ENCODE measurements at regions not wholly inside any gene's neighbourhood (a gene's known extent, or its start where the extent isn't known, plus 50 kb on each side); places are given as distances from the start of the nearest gene placed in this dataset.

- TF ChIP-seq HOMEZ (CRISPR knock-in tag; IDR thresholded peaks at IDR 0.05; ENCODE audit: low read depth) = no peak
Observed at GRCh38 chr13:58620176-58620575, 988.6 kb downstream of the PCDH17 start (continued).

GRCh38 chr13:58625703-58626389 lies 994.3 kb downstream of the PCDH17 start:
- POLR2A ChIA-PET = no interaction called here
- no peak overlapping the region for H3K4me3 ChIP-seq (replicated peaks in 1 of 3; ENCODE audit: insufficient read depth in 1 of 3, low read depth in 2 of 3, low read length in 3 of 3)
- H3K27ac ChIP-seq (ENCODE audit: extremely low read length, insufficient read depth, low read length) = no peak overlapping the region
- CTCF ChIA-PET (ENCODE audit: low intra/inter-chr PET ratio, low total read pairs) = no interaction called here
- intact Hi-C loops (cut with micrococcal nuclease; ENCODE audit: unreplicated experiment) (no loop called here), in situ Hi-C loops (cut with HindIII; ENCODE audit: extremely low pct_ligation_motif_present, low pct_unique_long_range_greater_than_20kb) (no loop called here)
- H3K9ac ChIP-seq (ENCODE audit: insufficient read depth, low read depth, low read length) = no peak overlapping the region
- H3K4me1 ChIP-seq (ENCODE audit: insufficient read depth, low read length) = no peaks in the 10 kb centered on the region
- H3K4me2 ChIP-seq (ENCODE audit: low read depth, low read length) = no peak overlapping the region
- ATAC-seq = no peak
- no peaks in the 10 kb centered on the region for H4K20me1 ChIP-seq (ENCODE audit: insufficient read depth, low read length)
- no peak overlapping the region for H2AFZ ChIP-seq (ENCODE audit: low read length)
- DNase-seq (ENCODE audit: low spot score) = no peak
- BruUV-seq (replicated peaks) = no TSS peak
- no peaks in the 10 kb centered on the region for H3K36me3 ChIP-seq (replicated peaks in 1 of 2; ENCODE audit: control insufficient read depth in 1 of 2, insufficient read depth in 2 of 2, low read length in 2 of 2)
- no peaks in the 10 kb centered on the region for H3K27me3 ChIP-seq (ENCODE audit: control insufficient read depth in 1 of 2, insufficient read depth in 2 of 2, low read length in 2 of 2)
- peaks cover 62% of the 10 kb centered on the region for H3K9me3 ChIP-seq (ENCODE audit: low read length)
- WGBS (ENCODE audit: low lambda C conversion rate) = 0% methylated on average over 1 of the region's 3 CpGs
- H3K79me2 ChIP-seq (ENCODE audit: insufficient read depth, low read length) = no peaks in the 10 kb centered on the region
- no peak for FAIRE-seq
- TF ChIP-seq MTA1 (CRISPR knock-in tag; IDR thresholded peaks at IDR 0.05; ENCODE audit: borderline replicate concordance) (no peak), ZBTB37 (CRISPR knock-in tag; IDR thresholded peaks at IDR 0.05) (no peak), ZNF660 (CRISPR knock-in tag; IDR thresholded peaks at IDR 0.05; ENCODE audit: borderline replicate concordance, low read depth) (no peak), ARID4A (CRISPR knock-in tag; IDR thresholded peaks at IDR 0.05; ENCODE audit: borderline replicate concordance) (no peak), ASH2L (IDR thresholded peaks at IDR 0.05; ENCODE audit: insufficient read length, low read depth, low read length) (no peak), RBM22 (optimal IDR thresholded peaks at IDR 0.05; ENCODE audit: low read length) (no peak), SSRP1 (CRISPR knock-in tag; IDR thresholded peaks at IDR 0.05) (no peak), SRF (IDR thresholded peaks at IDR 0.05; ENCODE audit: low read depth, low read length) (no peak), TBX2 (CRISPR knock-in tag; IDR thresholded peaks at IDR 0.05; ENCODE audit: borderline replicate concordance) (no peak)

All from HepG2 (cell line).